ENCODE measurements at regions not wholly inside any gene's neighbourhood (a gene's known extent, or its start where the extent isn't known, plus 50 kb on each side); places are given as distances from the start of the nearest gene placed in this dataset.

- H3K27ac ChIP-seq (ENCODE audit: control insufficient read depth, insufficient read depth), result no peak overlapping the region
- H2AFZ ChIP-seq (ENCODE audit: control insufficient read depth, low read depth, low read length), result no peak overlapping the region
- DNase-seq (ENCODE audit: low read depth, low spot score) (no peak), FAIRE-seq (no peak), ATAC-seq (no peak)
- no peaks in the 10 kb centered on the region for H4K20me1 ChIP-seq (ENCODE audit: control insufficient read depth, insufficient read depth)
- WGBS (ENCODE audit: insufficient coverage, insufficient replicate concordance, low lambda C conversion rate, missing lambda C conversion rate), result 37% methylated on average over 2 of the region's 2 CpGs
- in situ Hi-C loops (cut with MboI), result no loop called here
- intact Hi-C loops (cut with micrococcal nuclease; ENCODE audit: unreplicated experiment), result no loop called here
- no peak overlapping the region for H3K9ac ChIP-seq (ENCODE audit: control insufficient read depth, insufficient read depth, low read length)
- no peaks in the 10 kb centered on the region for H3K4me1 ChIP-seq (ENCODE audit: control insufficient read depth, insufficient read depth, low read length)
- TF ChIP-seq MYC (IDR thresholded peaks at IDR 0.05; ENCODE audit: insufficient read depth, insufficient read length, insufficient replicate concordance, low read length, severe bottlenecking) (no peak), ELK1 (IDR thresholded peaks at IDR 0.05; ENCODE audit: low read depth, low read length) (no peak), NR2C1 (IDR thresholded peaks at IDR 0.05) (no peak), PAX5 (IDR thresholded peaks at IDR 0.05; ENCODE audit: borderline replicate concordance, low read depth, low read length) (no peak), ZBTB33 (IDR thresholded peaks at IDR 0.05) (no peak), EED (IDR thresholded peaks at IDR 0.05; ENCODE audit: low read depth) (no peak), SIX5 (IDR thresholded peaks at IDR 0.05; ENCODE audit: low read depth, low read length, severe bottlenecking) (no peak), ZNF24 (IDR thresholded peaks at IDR 0.05) (no peak), KDM1A (IDR thresholded peaks at IDR 0.05; ENCODE audit: borderline replicate concordance) (no peak)
- TF ChIP-seq, protein P1, sequence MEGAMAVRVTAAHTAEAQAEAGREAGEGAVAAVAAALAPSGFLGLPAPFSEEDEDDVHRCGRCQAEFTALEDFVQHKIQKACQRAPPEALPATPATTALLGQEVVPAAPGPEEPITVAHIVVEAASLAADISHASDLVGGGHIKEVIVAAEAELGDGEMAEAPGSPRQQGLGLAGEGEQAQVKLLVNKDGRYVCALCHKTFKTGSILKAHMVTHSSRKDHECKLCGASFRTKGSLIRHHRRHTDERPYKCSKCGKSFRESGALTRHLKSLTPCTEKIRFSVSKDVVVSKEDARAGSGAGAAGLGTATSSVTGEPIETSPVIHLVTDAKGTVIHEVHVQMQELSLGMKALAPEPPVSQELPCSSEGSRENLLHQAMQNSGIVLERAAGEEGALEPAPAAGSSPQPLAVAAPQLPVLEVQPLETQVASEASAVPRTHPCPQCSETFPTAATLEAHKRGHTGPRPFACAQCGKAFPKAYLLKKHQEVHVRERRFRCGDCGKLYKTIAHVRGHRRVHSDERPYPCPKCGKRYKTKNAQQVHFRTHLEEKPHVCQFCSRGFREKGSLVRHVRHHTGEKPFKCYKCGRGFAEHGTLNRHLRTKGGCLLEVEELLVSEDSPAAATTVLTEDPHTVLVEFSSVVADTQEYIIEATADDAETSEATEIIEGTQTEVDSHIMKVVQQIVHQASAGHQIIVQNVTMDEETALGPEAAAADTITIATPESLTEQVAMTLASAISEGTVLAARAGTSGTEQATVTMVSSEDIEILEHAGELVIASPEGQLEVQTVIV (IDR thresholded peaks at IDR 0.05; ENCODE audit: borderline replicate concordance, partially characterized antibody), result no peak
- TF ChIP-seq, protein P2, sequence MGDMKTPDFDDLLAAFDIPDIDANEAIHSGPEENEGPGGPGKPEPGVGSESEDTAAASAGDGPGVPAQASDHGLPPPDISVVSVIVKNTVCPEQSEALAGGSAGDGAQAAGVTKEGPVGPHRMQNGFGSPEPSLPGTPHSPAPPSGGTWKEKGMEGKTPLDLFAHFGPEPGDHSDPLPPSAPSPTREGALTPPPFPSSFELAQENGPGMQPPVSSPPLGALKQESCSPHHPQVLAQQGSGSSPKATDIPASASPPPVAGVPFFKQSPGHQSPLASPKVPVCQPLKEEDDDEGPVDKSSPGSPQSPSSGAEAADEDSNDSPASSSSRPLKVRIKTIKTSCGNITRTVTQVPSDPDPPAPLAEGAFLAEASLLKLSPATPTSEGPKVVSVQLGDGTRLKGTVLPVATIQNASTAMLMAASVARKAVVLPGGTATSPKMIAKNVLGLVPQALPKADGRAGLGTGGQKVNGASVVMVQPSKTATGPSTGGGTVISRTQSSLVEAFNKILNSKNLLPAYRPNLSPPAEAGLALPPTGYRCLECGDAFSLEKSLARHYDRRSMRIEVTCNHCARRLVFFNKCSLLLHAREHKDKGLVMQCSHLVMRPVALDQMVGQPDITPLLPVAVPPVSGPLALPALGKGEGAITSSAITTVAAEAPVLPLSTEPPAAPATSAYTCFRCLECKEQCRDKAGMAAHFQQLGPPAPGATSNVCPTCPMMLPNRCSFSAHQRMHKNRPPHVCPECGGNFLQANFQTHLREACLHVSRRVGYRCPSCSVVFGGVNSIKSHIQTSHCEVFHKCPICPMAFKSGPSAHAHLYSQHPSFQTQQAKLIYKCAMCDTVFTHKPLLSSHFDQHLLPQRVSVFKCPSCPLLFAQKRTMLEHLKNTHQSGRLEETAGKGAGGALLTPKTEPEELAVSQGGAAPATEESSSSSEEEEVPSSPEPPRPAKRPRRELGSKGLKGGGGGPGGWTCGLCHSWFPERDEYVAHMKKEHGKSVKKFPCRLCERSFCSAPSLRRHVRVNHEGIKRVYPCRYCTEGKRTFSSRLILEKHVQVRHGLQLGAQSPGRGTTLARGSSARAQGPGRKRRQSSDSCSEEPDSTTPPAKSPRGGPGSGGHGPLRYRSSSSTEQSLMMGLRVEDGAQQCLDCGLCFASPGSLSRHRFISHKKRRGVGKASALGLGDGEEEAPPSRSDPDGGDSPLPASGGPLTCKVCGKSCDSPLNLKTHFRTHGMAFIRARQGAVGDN (IDR thresholded peaks at IDR 0.05), result no peak
- TF ChIP-seq, protein P3, sequence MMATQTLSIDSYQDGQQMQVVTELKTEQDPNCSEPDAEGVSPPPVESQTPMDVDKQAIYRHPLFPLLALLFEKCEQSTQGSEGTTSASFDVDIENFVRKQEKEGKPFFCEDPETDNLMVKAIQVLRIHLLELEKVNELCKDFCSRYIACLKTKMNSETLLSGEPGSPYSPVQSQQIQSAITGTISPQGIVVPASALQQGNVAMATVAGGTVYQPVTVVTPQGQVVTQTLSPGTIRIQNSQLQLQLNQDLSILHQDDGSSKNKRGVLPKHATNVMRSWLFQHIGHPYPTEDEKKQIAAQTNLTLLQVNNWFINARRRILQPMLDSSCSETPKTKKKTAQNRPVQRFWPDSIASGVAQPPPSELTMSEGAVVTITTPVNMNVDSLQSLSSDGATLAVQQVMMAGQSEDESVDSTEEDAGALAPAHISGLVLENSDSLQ (IDR thresholded peaks at IDR 0.05), result no peak
- ChIA-PET POLR2A (no interaction called here), SMC1A (ENCODE audit: uncharacterized antibody, unreplicated experiment) (no interaction called here), RAD21 (ENCODE audit: unreplicated experiment) (no interaction called here), CTCF (no interaction called here)
- no TSS peak for BruUV-seq (replicated peaks)
- no peak overlapping the region for H3K4me3 ChIP-seq
- no peaks in the 10 kb centered on the region for H3K79me2 ChIP-seq (ENCODE audit: control insufficient read depth, insufficient read depth, low read length)
- H3K9me3 ChIP-seq (replicated peaks; ENCODE audit: control insufficient read depth, insufficient read depth, low read length), result no peaks in the 10 kb centered on the region
- H3K27me3 ChIP-seq (replicated peaks in 1 of 2; ENCODE audit: control insufficient read depth in 2 of 2, insufficient read depth in 2 of 2, low read length in 1 of 2), result no peaks in the 10 kb centered on the region
- H3K36me3 ChIP-seq (ENCODE audit: control insufficient read depth in 2 of 2, insufficient read depth in 2 of 2, low read length in 1 of 2), result no peaks in the 10 kb centered on the region
- H3K4me2 ChIP-seq (ENCODE audit: control insufficient read depth, insufficient read depth), result no peak overlapping the region
Observed at GRCh38 chr5:125848751-125849150, 574.5 kb upstream of the GRAMD2B start.

All from GM12878 (cell line).